CD4-positive, alpha-beta T cell treated with Interleukin-15 for 4 hours (primary cell): ENCODE measurements at regions not wholly inside any gene's neighbourhood (a gene's known extent, or its start where the extent isn't known, plus 50 kb on each side); places are given as distances from the start of the nearest gene placed in this dataset.
"Not testable (repeated sequence)": the region's sequence is repeated elsewhere in the genome, so short reads cannot be mapped to it uniquely, and the experiment has no call there.

Experiments
- DNase-seq: peaks from one replicate; pipeline ENCODE4 v3.0.0-alpha.2; 2020; ENCODE audit warnings: low spot score

DNA sequence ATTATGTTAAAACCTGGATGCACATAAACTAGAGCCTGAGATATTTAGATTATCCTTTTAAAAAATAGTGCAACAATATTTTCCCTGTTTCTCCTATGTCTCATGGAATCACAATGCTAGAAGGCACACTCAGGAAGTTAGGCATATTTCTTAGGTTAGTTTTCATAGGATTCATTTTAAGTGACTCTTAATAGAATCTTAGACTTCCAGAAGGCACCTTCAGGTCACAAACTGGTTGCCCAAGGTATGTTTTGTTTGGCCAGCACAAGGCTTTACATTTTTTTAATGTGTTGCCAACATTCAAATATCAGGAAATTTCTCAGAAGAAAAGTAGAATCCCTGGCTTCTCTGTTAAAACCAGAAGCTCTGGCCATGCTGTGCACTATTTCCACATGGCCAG is 129.3 kb downstream of the LNPK start:
- no peak for DNase-seq

DNA sequence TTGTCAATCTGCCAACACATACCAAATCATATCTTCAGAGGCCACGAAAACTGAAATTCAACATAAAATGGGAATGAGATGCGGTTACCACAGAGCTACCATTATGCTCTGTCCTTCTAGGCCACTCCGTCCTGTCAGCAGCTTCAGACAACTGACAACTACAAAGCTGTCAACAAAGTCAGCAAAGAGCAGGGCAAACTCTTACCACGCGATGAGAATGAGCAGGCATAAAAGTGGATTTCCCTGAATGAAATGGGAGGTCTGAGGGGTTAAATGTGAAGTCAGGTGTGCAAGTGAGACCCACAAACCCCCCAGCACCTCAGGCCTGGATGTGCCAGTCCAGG is 130.1 kb downstream of the LNPK start:
- no peak for DNase-seq

DNA sequence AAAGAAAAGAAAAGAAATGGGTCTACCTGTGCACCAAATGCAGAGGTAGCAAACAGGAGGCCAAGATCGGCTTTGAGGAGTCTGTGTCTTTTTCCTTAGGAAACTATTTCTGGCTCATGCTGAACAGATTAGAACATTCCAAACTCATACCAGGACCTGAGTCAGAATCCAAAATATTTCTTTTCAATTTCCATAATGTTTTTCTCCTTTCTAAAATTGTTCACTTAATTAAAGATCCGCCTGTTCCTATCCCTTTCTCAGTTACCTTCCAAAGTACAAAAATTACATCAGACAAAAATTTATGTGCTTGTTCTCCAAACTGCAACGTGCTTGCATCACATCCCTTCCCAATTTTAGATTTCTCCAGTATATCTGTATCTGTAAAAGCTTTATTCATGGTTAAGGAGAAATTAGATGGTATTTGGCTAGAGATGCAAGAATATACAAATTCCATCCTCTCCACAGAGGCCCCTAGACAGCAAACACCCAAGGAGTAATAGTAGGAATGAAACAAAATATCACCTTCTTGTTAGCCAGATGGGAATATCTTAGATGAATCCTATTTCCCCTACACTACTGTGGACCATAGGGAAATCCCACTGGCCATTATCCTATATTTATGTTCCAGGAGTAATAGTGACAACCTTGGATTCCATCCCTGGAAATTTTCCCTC is 130.6 kb downstream of the LNPK start:
- DNase-seq, result no peak

DNA sequence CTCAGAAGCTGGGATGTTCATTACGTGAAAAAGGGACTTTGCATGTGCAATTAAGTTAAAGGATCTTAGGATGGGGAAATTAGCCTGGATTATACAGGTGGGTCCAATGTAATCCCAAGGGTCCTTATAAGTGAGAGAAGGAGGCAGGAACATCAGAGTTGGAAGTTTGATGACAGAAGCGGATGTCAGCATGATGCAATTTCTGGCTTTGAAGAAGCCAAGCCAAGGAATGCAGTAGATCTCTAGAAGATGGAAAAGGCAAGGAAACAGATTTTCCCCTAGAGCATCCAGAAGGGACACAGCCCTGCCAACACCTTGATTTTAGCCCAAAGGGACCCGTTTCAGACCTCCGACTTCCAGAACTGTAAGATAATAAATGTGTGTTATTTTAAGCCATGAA is 136.4 kb downstream of the LNPK start:
- no peak for DNase-seq

DNA sequence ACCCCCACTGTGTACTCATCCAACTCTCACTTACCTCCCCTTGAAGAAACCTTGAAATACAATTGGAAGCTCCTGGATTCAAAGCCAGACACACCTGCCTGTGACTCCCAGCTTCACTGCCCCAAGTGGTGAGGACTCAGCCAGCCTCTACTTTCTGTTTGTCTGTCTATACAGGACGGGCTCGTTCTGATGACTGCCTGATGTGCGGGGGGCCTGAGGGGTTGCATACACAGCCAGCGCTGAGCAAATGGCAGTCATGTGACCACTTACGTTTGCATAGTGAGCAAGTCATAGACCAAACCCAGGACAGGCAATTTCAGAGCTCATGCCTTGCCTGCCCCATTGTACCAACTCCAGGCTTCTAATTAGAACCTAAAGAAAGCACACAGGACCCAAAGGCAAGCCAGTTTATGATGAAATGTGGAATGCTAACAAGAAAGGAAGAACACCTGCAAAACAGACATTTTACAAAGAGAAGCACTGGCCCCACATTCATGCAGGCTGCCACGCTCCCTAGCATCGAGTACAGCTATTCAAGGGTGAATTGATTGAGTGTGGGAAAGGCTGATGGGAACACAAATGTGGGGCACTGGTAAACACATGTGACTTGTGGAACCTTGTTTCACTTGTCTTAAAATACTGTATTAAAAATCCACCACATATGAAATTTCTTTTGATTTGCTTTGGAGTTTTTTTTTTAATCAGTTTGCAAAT is 137.8 kb downstream of the LNPK start:
- DNase-seq, result no peak

DNA sequence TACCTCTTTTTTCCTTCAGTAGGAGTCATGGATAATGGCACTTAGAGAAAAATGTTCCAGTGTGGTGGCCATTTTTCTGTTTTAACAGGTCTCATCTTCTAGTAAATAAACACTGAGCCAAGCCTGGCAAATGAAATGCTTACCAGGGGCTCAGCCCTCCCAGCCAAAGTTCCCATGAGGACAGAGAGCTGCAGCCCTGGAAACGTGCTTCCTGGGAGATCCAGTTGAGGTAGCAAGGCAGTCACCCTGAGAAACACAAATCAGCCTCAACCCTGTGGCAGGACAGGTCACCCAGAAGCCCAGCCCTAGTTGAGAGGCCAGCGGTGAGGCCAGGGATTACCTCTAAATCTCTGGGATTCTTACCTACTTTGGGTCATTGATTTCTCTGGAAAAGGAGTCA is 140.1 kb downstream of the LNPK start:
- DNase-seq, result no peak

DNA sequence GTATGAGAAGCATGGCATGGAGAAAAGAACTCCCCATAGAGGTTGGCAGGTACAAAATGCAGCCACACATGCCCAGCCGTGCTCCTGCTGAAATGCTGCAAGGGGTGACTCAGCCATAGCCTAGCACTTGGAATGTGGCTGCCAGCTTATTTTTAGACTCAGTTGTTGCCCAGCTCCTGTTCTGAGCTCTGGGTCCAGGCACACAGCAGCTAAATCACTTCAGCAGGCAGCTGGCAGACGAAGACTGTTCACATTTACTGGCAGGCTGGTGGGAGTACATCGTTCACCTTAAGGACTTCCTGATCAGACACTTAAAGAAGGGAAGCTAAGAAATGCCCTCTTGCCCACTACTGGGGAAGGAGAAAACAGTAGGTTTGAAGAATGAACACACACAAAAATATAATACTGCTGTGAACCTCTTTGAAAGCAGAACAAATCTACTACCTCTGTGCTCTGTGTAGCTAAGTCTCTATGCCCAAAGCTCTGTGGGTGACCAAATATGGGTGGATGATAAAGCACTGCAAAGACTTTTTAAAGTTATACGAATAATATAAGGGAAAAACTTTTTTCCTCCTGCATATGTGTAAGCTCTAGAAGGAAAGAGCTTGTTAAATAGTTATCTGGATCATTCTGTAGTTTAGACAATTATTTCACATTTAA is 146.1 kb downstream of the LNPK start:
- no peak for DNase-seq

DNA sequence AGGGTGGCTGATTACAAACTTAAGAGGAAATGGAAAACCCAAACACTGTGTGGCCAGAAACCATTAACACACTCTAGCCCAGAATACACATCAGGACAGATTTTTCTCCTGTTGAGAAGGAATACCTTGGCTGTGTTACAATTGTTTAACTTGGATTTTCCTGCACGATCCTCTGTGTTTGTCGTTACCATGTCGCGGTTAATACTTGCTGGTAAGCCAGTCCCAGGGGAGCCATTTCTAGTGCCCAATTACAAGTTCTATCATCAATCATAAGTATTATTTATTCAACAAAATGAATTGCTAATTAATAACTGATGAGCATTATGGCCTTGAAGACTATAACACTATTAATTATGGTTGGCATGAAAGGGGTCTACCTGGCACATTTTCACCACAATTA is 146.8 kb downstream of the LNPK start:
- DNase-seq, result no peak

DNA sequence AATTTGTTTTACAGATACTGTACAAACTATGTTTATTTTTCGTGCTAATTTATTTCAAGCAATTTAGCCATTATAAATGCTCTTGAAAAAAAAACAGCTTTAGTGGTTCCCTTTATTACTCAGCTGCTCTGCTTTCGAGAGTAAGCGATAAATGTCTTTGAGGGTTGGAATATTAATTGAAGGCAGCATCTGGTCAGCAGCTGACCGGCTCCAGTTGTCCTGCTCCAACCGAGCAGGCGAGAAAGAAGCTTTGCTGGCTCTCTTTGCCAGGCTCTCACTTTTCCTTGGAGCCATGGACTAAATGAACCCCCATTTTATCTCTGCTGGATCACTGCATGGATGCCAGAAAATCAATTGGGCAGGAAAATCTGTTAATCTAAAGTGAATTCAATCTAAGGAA is 147.4 kb downstream of the LNPK start:
- DNase-seq, result no peak

DNA sequence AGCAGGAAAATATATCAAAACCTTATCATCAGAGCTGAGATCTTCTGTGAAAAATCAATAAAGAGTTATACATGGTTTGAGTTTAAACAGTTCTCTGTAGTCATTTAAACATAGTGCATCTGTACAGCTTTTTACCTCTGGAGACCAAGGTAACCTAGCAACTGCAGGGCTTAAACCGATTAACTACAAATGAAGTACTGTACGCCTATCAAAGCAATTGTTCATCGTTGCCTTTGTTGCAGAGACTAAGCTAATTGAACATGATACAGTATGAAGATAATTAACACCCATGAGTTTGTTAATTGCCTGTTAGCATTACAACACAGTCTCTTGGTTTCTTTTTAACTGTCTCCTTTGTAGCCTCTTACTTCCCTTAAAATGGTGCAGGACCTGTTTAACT is 147.9 kb downstream of the LNPK start:
- DNase-seq, result no peak

DNA sequence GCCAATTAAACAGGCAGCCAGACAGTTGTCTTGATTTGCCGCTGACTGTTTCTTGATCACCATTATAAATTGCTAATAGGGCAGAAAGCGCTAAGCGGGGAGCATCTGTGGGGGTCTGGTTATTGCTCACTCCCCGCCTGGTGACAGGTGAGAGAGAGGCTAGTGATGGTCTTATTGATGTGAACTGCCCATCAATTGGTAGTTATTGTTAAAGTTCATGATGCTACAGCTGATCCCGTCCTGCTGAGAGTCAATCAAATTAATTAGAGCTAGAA is 148.5 kb downstream of the LNPK start:
- DNase-seq, result no peak

DNA sequence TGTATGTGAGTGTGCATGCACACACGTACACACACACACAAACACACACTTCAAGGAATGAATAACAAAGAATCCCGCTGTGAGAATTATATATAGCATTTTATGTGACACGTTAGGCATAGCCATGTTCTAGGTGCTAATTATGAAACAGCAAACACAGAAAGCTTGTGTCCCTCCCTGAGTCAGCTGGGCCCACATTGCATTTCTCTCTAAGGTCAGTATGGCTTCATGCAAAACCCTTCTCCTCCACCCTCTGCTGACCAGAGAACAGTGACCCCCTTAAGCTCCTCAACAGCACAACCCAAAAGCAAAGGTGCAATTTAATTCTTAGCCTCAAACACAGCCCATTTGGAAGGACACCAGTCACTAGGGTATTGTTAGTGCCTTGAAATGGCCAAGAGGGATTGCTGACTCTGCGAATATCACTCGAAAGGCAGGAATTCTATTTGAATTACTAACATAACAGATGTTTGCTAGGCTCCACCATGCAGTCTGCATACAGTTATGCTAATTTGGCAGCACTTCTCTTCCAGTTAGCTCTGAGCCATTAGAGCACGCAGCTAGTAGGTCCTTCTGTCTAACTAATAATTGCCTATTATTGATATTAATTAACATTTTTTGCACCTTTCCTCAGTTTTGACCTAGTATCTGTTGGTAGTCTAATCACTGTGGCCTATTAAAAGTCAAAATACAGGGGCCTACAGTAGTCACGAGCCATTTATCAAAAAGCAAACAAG is 149.0 kb downstream of the LNPK start:
- no peak for DNase-seq

DNA sequence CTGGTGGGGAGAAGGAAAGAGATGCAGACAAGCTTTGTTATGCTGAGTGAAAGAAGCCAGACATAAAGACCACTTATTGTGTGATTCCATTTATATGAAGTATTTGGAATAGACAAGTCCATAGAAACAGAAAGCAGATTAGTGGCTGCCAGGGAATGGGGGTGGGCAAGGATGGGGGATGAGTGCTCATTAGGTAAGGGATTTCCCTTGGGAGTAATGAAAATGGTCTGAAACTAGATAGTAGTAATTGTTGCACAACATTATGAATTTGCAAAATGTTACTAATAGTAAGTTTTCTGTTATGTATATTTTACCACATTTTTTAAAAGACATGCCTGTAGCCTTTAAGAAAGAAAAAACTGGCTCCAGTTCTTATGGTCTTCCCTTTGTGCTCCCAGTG is 154.9 kb downstream of the LNPK start:
- DNase-seq, result no peak

DNA sequence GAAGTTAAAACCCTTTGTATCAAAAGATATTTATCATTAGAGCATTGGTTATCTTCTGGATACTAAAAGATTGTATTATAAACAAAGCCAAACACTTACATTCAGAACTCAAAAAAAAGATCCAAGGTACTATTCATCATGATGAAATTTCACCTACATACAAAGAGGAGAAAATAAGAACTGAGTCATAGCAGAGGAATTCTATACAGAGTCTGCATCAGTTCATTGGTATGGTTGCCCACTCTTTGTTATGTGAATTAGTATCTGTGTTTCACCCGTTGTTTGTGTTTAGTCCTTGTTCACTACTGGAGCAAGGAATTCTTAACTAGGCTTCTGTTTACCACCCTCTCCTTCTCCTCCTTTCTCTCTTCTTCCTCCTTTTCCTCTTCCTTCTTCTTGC is 157.9 kb downstream of the LNPK start:
- DNase-seq, result no peak

DNA sequence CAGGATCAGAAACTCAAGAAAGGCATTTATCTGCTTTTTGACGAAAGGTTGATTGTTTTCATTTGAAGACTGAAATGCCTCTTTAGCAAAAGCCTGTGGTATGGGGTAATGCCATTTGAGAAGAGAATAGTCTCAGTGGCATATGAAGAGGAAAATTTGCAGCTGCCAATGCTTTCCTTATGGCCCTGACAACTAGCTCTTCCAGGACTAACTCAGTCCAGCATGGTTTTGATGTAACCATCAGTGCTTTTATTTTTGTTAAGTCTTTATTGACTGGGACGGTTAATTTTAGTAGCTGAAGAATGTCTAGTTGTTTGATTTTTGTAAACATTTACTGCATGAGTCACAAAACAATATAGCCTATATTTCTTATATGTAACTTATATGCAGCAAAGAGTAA is 158.4 kb downstream of the LNPK start:
- no peak for DNase-seq

DNA sequence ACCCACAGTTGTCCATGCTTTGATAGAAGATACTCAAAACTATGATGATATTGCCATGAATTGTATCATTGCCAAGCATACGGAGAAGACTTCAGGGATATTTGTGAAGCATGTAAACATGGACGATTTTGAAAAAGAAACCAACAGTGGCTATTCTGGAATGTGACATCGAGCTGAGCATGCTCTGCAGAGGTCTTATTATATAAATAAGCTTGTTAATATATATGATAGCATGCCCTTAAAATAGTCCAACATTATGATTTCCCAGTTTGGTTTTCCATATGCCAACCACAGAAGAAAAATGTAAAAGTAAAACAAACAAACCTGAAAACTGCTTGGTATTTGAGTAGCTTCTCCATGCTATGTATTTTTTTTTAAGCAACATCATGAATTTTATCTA is 159.1 kb downstream of the LNPK start:
- DNase-seq, result no peak

DNA sequence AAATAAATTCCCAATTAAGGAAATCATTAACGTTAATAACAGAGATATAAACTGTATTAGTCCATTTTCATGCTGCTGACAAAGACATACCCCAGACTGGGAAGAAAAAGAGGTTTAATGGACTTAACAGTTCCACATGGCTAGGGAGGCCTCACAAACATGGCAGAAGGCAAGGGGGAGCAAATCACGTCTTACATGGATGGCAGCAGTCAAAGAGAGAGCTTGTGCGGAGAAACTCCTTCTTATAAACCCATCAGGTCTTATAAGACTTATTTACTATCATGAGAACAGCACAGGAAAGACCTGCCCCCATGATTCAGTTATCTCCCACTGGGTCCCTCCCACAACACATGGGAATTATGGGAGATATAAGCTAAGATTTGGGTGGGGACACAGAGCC is 161.3 kb downstream of the LNPK start:
- DNase-seq, result not testable (repeated sequence)

DNA sequence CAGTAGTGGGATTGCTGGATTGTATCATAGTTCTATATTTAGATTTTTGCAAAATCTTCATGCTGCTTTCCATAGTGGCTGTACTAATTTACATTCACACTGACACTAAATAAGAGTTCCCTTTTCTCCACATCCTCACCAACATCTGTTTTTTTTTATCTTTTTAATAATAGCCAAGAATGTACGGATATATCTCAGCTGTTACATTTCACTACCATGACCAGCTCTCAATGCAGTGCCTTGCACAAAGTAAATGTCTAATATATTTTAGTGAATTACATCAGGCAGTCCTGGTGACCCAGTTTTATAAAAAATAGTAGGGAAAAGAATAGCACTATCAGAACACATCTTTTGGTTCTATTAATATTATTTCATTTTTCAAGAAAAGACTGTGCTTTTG is 161.8 kb downstream of the LNPK start:
- DNase-seq, result no peak

DNA sequence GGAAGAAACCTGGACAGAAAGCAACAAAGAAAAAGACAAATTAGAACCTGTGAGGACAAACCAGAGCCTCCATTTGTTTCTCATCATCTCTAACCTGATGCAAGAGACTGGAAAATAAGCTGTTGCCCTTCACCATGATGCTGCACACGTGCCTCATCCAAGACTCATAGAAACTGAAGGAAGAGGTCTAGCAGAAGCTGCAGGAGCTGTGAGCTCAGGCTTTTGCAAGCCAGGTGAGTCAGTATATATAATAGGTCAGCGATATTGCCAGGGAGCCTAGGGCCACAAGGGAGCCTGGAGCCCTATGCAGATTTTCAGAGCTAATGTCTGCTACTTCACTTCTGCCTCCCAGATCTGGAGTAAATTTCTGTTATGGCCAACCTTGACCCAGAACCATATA is 163.1 kb downstream of the LNPK start:
- no peak for DNase-seq

DNA sequence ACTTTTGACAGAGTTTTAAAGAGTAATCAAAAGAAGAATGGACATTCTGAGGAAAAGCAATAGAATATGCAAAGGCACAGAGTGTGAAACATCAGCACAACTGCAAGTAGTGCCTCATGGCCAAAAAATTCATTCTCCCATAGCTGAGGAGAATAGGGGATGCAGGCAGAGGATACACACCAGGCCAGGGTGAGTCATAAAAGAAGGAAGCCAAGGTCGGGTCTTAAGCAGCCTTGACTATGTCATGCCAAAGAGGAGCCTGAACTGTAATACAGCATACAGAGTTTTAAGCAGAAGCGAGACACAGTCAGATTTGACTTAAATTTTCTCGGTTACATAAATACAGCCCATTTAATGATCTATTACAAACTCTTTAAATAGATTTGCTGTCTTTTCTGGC is 165.0 kb downstream of the LNPK start:
- DNase-seq, result no peak

DNA sequence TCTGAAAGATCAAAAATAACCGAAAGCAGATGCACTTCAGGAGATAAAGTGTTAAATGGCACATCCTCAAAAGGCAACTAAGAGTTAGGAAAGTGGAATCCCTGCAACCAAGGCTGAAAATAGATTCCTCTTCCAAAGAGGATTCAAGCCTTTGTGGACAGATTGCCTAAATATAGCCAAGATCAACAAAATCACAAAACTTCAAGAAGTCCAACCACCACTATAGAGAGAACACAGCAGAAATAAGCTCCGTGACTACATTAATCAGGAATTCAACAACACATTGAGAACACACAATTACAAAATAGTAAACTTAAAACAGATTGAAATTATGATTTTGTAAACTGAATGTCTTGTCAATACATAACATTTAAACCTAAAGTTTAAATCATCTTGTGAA is 165.7 kb downstream of the LNPK start:
- DNase-seq, result no peak

DNA sequence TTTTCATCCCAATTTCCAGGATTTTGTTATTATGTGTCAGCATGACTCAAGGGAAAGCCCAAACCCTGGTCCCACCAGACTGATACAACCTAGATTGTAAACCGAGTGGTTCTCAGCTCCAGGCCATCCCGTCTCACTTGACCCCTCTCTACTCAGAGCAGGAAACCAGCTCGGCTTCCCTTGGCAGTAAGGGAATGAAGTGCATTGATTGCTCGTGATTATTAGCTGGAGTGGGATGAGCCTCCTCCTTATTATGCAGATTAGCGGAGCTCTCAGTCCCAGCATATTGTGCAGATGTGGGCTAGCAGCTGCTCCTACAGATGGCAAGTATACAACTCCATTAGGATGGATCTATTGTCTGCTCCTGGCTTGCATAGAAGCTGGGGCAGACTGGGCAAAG is 167.6 kb downstream of the LNPK start:
- DNase-seq, result no peak

DNA sequence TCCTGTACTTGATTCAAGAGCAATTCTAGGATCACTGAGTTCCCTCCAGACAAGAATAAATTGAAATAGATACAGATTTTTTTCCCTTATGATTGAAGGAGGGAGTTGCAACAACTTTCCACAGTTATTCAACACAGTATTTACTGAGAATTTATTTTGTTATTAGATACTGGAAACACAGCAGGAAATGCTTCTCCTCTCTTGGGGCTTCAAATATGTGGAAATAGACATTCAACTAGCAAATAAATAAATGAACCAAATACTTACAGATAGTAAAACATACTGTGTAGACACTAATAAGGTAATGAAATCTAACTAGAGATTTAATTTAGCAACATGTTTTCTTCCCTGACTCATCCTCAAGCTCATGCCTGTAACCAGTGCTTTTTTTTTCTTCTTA is 169.2 kb downstream of the LNPK start:
- no peak for DNase-seq
